ENCODE measurements at regions not wholly inside any gene's neighbourhood (a gene's known extent, or its start where the extent isn't known, plus 50 kb on each side); places are given as distances from the start of the nearest gene placed in this dataset.
"Not testable (repeated sequence)": the region's sequence is repeated elsewhere in the genome, so short reads cannot be mapped to it uniquely, and the experiment has no call there.

DNA sequence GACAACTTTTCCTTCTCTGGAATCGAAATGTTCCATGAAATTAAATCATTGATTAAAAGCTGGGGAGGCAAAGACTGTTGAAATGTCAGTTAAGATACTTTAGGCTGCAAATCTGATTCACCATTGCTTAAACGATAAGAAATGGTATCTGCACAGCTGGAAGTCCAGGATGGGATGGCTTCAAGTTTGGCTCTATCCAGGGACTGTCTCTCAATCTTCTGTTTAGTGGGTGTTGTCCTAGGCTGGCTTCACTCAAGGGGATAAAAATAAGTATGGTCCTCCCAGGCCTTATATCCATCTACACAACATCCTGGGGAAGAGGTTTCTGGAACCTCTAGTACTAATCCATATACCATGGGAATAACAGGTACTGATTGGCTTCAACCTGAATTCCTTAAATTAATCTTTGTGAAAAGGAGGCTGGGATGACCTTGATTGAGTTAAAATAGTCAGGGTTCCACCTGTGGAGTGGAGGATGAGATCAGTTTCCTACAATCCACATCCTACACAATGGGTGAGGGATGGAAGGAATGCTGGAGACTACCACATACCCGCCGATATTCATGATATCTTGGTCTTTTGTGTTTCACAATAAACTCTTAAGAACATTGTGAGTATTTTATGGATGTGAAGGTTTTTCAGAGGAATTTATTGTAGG, 156.0 kb upstream of the L3MBTL4 start:
- TF ChIP-seq, protein P1, sequence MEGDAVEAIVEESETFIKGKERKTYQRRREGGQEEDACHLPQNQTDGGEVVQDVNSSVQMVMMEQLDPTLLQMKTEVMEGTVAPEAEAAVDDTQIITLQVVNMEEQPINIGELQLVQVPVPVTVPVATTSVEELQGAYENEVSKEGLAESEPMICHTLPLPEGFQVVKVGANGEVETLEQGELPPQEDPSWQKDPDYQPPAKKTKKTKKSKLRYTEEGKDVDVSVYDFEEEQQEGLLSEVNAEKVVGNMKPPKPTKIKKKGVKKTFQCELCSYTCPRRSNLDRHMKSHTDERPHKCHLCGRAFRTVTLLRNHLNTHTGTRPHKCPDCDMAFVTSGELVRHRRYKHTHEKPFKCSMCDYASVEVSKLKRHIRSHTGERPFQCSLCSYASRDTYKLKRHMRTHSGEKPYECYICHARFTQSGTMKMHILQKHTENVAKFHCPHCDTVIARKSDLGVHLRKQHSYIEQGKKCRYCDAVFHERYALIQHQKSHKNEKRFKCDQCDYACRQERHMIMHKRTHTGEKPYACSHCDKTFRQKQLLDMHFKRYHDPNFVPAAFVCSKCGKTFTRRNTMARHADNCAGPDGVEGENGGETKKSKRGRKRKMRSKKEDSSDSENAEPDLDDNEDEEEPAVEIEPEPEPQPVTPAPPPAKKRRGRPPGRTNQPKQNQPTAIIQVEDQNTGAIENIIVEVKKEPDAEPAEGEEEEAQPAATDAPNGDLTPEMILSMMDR (IDR thresholded peaks at IDR 0.05) = no peak
- intact Hi-C loops (cut with DNase I; ENCODE audit: low total_unique reads) = no loop called here
- H3K4me1 ChIP-seq = no peaks in the 10 kb centered on the region

DNA sequence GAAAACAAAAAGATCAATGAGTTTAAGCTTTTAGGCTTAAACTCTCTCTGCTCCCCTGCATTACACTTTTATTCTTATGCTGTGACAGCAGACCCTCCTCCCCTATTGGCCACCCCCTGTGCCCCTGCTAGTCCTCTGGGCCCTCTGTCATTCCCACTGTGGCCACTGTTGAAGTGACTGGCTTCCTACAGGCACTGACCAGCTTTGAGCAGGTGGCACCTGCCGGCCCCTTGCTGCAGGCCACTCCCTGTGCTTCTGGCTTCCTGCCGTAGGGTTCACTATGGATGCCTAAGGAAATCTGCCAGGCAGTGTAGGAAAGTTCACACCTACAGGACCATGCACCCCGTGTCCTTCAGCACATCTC, 156.5 kb upstream of the L3MBTL4 start:
- DNase-seq = no peak
- no peaks in the 10 kb centered on the region for H3K36me3 ChIP-seq
- H3K27ac ChIP-seq = no peak overlapping the region
- H3K4me3 ChIP-seq = no peak overlapping the region
- H3K4me1 ChIP-seq = no peaks in the 10 kb centered on the region
- TF ChIP-seq, protein P1 (IDR thresholded peaks at IDR 0.05) = no peak
- no peaks in the 10 kb centered on the region for H3K9me3 ChIP-seq
- intact Hi-C loops (cut with DNase I; ENCODE audit: low total_unique reads) = no loop called here
- H3K27me3 ChIP-seq = no peaks in the 10 kb centered on the region

More for the DNA sequence above, 156.0 kb upstream of the L3MBTL4 start:
- no peaks in the 10 kb centered on the region for H3K27me3 ChIP-seq
- DNase-seq = no peak
- H3K27ac ChIP-seq = no peak overlapping the region
- no peaks in the 10 kb centered on the region for H3K9me3 ChIP-seq
- H3K36me3 ChIP-seq = no peaks in the 10 kb centered on the region
- no peak overlapping the region for H3K4me3 ChIP-seq

DNA sequence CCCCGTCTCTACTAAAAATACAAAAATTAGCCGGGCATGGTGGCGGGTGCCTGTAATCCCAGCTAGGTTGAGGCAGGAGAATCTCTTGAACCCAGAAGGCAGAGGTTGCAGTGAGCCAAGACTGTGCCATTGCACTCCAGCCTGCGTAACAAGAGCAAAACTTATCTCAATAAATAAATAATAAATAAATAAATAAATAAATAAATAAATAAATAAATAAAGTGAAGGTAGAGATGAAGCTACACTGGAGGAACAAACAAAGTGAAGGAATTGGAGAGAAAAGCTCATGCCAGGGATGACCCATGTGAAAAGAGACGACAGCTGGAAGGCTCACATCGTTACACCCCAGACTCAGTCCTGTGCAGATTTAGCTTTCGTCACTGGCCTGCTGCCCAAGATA, 157.3 kb upstream of the ARHGAP28 start:
- H3K4me3 ChIP-seq; H3K27me3 ChIP-seq; H3K9me3 ChIP-seq; H3K27ac ChIP-seq; intact Hi-C loops (cut with DNase I; ENCODE audit: low total_unique reads); H3K4me1 ChIP-seq; DNase-seq; H3K36me3 ChIP-seq: not testable (repeated sequence)

DNA sequence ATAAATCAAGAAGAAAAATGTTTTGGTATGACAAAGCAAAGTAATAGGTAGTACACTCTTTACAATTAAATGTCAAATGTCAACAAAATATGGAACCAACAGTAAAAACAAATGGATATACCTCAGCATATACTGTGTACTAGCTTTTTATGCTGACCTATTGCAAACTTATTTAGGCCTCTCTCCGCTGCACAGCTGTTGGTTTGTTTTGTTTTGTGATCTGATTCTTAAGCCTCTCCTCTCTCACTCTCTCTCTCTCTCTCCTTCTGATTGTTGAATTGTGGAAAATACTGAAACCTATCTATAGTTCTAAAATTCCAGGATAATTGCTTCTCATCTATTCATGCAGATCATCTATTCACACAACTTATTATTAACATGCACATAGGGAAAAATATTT, 154.9 kb upstream of the ARHGAP28 start:
- no peak overlapping the region for H3K27ac ChIP-seq
- H3K4me3 ChIP-seq = no peak overlapping the region
- H3K9me3 ChIP-seq = no peaks in the 10 kb centered on the region
- no peaks in the 10 kb centered on the region for H3K36me3 ChIP-seq
- no peak for DNase-seq
- intact Hi-C loops (cut with DNase I; ENCODE audit: low total_unique reads) = no loop called here
- no peaks in the 10 kb centered on the region for H3K27me3 ChIP-seq
- H3K4me1 ChIP-seq = no peaks in the 10 kb centered on the region
- TF ChIP-seq, protein P1 (IDR thresholded peaks at IDR 0.05) = no peak

DNA sequence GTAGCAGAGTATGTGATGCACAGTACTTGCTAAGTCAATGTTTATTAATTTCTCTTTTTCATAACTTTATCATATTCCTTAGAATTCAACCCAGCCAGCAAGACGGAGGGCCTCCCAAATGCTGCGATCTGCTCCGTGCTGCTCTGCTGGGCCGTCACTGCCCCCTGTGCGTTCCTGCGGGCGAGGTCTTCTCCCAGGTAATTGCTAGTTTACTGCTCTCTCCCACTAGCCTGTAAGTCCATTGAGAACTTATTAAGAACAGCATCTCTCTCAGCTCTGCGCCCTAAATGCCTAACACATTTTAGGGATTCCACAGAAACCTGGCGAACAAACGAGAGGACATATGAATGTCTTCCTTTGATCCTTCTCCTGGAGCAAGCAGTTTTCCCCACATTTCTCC, 153.6 kb upstream of the ARHGAP28 start:
- no peaks in the 10 kb centered on the region for H3K4me1 ChIP-seq
- no peak for DNase-seq
- H3K27ac ChIP-seq = no peak overlapping the region
- no peak overlapping the region for H3K4me3 ChIP-seq
- intact Hi-C loops (cut with DNase I; ENCODE audit: low total_unique reads) = no loop called here
- H3K9me3 ChIP-seq = no peaks in the 10 kb centered on the region
- no peaks in the 10 kb centered on the region for H3K36me3 ChIP-seq
- no peaks in the 10 kb centered on the region for H3K27me3 ChIP-seq
- TF ChIP-seq, protein P1 (IDR thresholded peaks at IDR 0.05) = no peak

DNA sequence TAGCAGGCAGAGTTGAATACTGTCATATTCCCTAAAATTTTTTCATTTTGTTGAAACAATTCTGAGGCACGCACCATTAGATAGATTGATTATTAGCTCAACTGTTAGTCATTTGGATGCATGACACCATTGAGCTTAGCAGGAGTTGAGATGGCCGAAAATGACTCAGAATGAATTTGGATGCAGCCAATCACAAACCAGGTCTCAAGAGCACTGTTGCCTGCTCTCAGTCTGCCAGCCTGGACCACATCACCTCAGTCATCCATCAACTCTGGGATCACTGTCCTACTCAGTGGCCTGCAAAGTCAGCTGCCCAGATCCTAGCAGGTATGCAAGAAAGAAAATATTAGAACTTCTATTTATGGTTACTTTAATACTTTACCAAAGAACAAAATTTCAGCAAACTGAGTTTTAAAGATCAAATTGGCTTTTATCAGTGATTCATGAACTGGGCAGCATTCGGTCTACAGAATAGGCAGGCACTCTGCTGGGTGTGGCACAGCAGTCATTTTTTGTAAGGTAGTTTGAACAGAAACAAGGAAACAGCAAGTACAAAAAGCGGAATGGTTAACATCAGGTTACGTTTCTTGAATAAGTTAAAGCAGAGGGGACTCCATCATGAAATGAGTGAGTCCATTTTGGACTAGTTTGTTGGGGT, 152.7 kb upstream of the ARHGAP28 start:
- intact Hi-C loops (cut with DNase I; ENCODE audit: low total_unique reads) = no loop called here

More for the DNA sequence above, 152.7 kb upstream of the ARHGAP28 start:
- no peak for DNase-seq
- Histone ChIP-seq H3K9me3 (no peaks in the 10 kb centered on the region), H3K36me3 (no peaks in the 10 kb centered on the region), H3K27ac (no peak overlapping the region), H3K4me1 (no peaks in the 10 kb centered on the region), H3K27me3 (no peaks in the 10 kb centered on the region), H3K4me3 (no peak overlapping the region)
- TF ChIP-seq, protein P1 (IDR thresholded peaks at IDR 0.05) = no peak

Data from tibial artery (tissue), 4 donors.